Activated naive CD4-positive, alpha-beta T cell treated with anti-CD3 and anti-CD28 coated beads, Interleukin-2, amount 10 ng/mL, durations not matched to agents 7 days and 5 days (primary cell): ENCODE measurements at regions not wholly inside any gene's neighbourhood (a gene's known extent, or its start where the extent isn't known, plus 50 kb on each side); places are given as distances from the start of the nearest gene placed in this dataset.
"Not testable (repeated sequence)": the region's sequence is repeated elsewhere in the genome, so short reads cannot be mapped to it uniquely, and the experiment has no call there.

Experiments
- CTCF ChIA-PET: fragments of 350-600 bp; sonication (Branson Sonifier 250); formaldehyde crosslinking; loops from one replicate; lab custom pipeline; 2021; ENCODE audit warnings: antibody characterized with exemption; lab: Charles Lee
- DNase-seq: peaks from one replicate; pipeline ENCODE4 v3.0.0-alpha.2; 2020
- H3K27ac Mint-ChIP-seq: one replicate; pipeline ENCODE4 v1.8.0; 2021; ENCODE audit warnings: mild to moderate bottlenecking, moderate library complexity, mixed read lengths
- H3K27me3 Mint-ChIP-seq: one replicate; pipeline ENCODE4 v1.8.0; 2021; ENCODE audit warnings: mild to moderate bottlenecking, mixed read lengths
- H3K36me3 Mint-ChIP-seq: one replicate; pipeline ENCODE4 v1.8.0; 2021; ENCODE audit warnings: mixed read lengths
- H3K4me1 Mint-ChIP-seq: one replicate; pipeline ENCODE4 v1.8.0; 2021; ENCODE audit warnings: mixed read lengths
- H3K4me3 Mint-ChIP-seq: one replicate; pipeline ENCODE4 v1.8.0; 2021; ENCODE audit warnings: mild to moderate bottlenecking, moderate library complexity, mixed read lengths
- H3K9me3 Mint-ChIP-seq: one replicate; pipeline ENCODE4 v1.8.0; 2021; ENCODE audit warnings: mixed read lengths

GRCh38 chr5:171726819-171727218, 58.8 kb upstream of the SMIM23 start:
- H3K27me3 Mint-ChIP-seq = peaks cover 18% of the 10 kb centered on the region
- H3K27ac Mint-ChIP-seq, H3K9me3 Mint-ChIP-seq, DNase-seq, H3K36me3 Mint-ChIP-seq, H3K4me1 Mint-ChIP-seq, H3K4me3 Mint-ChIP-seq, CTCF ChIA-PET: not testable (repeated sequence)

DNA sequence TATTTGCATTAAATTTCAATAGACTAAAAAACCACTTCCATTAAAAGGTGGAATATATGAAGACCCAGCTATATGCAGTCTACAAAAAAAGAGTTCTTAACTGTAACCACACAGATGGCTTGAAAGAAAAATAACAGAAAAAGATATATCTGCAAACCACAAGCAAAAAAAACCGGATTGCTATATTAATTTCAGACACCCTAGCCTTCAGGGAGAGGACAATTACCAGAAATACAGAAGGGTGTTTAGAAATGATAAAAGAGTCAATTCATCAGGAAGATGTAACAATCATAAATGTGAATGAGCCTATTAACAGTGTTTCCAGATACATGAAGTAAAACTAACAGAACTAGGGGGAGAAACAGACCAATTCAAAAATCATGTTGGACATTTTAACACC, 56.9 kb upstream of the SMIM23 start:
- no peaks in the 10 kb centered on the region for H3K36me3 Mint-ChIP-seq
- H3K9me3 Mint-ChIP-seq = no peaks in the 10 kb centered on the region
- peaks cover 18% of the 10 kb centered on the region for H3K27me3 Mint-ChIP-seq
- CTCF ChIA-PET = interaction anchor here (0.7 kb wide), 1 partner anchor 17 kb away, joined by 4 read pairs; no protein-coding TSS in a partner anchor
- no peak overlapping the region for H3K27ac Mint-ChIP-seq
- no peaks in the 10 kb centered on the region for H3K4me1 Mint-ChIP-seq
- no peak for DNase-seq
- no peak overlapping the region for H3K4me3 Mint-ChIP-seq
